Lower leg skin (tissue), 3 donors: ENCODE measurements at regions not wholly inside any gene's neighbourhood (a gene's known extent, or its start where the extent isn't known, plus 50 kb on each side); places are given as distances from the start of the nearest gene placed in this dataset.

Experiments
- POLR2A ChIP-seq, 2 donors: fragments of 450-650 bp; IDR thresholded peaks; one replicate each; pipeline ENCODE4 v1.6.1; 2016 to 2017; ENCODE audit warnings: antibody characterized with exemption in 2 of 2, mild to moderate bottlenecking in 1 of 2, moderate library complexity in 1 of 2
- TF ChIP-seq, protein P1 (sequence below), 3 donors: fragments of 450-650 bp; IDR thresholded peaks; one replicate each; pipeline ENCODE4 v1.5.1; 2016; ENCODE audit warnings: antibody characterized with exemption in 3 of 3, mild to moderate bottlenecking in 3 of 3, moderate library complexity in 2 of 3

- TF ChIP-seq, protein P1, sequence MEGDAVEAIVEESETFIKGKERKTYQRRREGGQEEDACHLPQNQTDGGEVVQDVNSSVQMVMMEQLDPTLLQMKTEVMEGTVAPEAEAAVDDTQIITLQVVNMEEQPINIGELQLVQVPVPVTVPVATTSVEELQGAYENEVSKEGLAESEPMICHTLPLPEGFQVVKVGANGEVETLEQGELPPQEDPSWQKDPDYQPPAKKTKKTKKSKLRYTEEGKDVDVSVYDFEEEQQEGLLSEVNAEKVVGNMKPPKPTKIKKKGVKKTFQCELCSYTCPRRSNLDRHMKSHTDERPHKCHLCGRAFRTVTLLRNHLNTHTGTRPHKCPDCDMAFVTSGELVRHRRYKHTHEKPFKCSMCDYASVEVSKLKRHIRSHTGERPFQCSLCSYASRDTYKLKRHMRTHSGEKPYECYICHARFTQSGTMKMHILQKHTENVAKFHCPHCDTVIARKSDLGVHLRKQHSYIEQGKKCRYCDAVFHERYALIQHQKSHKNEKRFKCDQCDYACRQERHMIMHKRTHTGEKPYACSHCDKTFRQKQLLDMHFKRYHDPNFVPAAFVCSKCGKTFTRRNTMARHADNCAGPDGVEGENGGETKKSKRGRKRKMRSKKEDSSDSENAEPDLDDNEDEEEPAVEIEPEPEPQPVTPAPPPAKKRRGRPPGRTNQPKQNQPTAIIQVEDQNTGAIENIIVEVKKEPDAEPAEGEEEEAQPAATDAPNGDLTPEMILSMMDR (IDR thresholded peaks at IDR 0.05) = no peak
- TF ChIP-seq POLR2A (IDR thresholded peaks at IDR 0.05) = no peak
Observed at GRCh38 chr10:71014021-71014805, 125.8 kb upstream of the PCBD1 start.
